DMS53 treated with DMSO at 0.1 percent for 48 hours (cell line): ENCODE measurements at regions not wholly inside any gene's neighbourhood (a gene's known extent, or its start where the extent isn't known, plus 50 kb on each side); places are given as distances from the start of the nearest gene placed in this dataset.
"Not testable (repeated sequence)": the region's sequence is repeated elsewhere in the genome, so short reads cannot be mapped to it uniquely, and the experiment has no call there.

ENCODE experiments used
- DNase-seq: peaks from one replicate; lab custom pipeline; 2025; ENCODE audit not compliant: unreplicated experiment; lab: John Stamatoyannopoulos, UW

DNA sequence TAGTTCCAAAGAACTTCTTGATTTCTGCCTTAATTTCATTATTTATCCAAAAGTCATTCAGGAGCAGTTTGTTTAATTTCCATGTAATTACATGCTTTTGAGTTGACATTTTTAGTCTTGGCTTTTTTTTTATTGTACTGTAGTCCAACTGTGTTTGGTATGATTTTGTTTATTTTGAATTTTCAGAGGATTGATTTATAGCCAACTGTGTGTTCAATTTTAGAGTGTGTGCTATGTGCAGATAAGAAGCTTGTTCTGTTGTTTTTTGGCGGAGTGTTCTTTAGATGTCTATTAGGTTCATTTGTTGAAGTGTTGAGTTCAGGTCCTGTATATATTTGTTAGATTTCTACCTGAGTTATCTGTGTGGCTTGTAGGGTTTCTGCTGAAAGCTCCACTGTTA lies 533.6 kb downstream of the TRAM1L1 start:
- DNase-seq = no peak

DNA sequence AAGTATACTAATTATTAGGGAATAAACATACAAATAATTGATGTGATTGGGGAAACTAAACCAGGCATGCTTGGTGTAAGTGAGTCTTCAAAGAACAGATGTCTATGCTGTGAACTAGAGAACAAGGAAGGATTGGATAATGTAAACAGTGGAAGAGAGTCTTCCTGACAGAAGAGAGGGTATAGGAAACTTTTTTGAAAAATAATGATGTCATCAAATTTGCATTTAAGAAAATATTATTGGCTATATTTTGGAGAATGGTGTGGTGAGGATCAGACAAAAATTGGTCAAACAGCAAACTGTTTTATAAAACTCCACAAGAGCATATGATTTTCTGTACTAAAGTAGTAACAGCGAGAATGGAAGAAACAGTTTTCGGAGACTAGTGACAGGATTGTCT lies 537.7 kb downstream of the TRAM1L1 start:
- DNase-seq = no peak

DNA sequence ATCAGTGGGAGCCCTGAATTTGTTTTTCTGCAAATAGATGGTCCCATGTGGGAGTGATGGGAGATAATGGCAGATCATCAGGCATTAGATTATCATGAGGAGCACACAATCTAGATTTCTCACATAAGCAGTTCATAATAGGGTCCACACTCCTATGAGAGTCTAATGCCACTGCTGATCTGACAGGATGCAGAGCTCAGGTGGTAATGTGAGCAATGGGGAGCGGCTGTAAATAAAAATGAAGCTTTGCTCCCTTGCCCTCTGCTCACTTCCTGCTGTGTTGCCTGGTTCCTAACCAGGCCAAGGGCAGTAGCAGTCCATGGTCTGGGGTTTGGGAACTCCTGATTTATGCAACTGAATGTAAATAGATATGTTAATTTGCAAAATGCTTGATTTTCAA lies 538.6 kb downstream of the TRAM1L1 start:
- no peak for DNase-seq

DNA sequence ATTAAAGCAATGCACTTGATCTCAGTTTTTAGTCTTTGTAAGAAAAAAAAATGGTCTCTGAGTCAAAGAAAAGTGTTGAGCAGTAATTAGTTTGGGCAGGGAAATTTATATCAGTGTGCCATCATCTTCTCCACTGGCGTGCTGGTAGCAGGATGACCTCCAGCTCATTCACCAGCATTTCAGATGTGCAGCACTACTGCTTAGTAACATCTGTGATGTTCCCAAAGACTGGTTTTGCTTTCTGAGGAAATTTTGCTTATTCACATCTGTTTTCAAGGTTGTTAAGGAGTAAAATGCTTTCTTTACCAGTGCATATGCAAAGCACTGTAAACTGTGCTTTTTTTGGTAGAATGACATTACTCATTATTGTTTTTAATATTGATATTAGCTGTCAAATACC lies 540.4 kb downstream of the TRAM1L1 start:
- no peak for DNase-seq

DNA sequence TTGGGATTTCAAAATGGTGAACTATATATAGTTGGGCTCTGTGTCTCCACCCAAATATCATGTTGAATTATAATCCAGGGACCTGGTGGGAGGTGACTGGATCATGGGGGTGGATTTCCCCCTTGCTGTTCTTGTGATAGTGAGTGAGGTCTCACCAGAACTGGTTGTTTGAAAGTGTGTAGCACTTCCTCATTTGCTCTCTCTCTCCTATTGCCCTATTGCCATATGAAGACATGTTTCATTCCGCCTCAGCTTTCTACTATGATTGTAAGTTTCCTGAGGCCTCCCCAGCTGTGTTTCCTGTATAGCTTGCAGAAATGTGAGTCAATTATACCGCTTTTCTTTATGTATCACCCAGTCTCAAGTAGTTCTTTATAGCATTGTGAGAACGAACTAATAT lies 545.6 kb downstream of the TRAM1L1 start:
- DNase-seq = no peak

DNA sequence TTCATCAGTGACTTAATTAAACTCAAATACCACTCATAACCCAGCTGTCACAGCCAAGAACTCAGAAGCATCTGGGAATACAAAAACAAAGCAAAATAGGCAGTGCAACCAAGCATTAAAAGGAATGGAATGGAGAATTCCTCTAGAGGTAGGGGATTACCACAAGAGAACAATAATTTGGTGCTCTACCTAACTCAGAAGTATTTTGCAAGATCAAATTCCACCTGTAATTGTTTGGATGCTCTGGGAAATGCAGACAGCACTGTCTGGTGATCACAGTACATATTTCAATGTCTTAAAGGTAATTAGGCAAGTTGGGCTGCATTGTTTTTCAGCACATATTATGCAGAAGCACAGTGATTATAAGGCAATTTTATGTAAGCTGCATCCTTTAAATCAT lies 547.5 kb downstream of the TRAM1L1 start:
- no peak for DNase-seq

DNA sequence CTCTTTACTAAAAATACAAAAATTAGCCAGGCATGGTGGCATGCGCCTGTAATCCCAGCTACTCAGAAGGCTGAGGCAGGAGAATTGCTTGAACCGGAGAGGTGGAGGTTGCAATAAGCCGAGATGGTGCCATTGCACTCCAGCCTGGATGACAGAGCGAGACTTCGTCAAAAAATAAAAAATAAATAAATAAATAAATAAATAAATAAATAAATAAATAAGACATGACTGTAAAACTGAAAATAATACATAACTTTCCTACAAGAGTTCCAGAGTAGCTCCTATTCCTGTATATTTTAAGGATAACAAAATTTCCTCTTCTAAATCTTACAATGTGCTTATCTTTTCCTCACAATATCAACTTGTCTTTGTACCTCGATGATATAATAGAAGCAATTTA lies 549.4 kb downstream of the TRAM1L1 start:
- not testable (repeated sequence) for DNase-seq

DNA sequence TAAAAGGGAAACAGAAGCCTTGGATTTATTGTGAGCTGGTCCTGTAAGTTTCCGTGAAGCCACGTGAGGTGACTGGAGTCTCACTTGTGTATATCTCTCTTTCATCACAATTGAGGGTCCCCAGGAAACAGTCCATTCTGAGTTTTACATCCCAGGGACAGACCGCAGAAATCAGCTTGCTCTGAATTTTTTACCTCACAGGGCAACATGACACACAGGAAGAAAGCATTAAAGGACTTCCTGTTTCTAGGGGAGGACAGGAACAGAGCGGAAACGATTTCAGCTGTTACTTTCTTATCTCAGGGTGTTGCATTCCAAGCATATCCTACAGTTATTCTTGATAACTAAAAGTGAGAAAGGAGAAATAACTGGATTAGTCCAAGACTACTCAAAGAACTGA lies 553.5 kb downstream of the TRAM1L1 start:
- no peak for DNase-seq

DNA sequence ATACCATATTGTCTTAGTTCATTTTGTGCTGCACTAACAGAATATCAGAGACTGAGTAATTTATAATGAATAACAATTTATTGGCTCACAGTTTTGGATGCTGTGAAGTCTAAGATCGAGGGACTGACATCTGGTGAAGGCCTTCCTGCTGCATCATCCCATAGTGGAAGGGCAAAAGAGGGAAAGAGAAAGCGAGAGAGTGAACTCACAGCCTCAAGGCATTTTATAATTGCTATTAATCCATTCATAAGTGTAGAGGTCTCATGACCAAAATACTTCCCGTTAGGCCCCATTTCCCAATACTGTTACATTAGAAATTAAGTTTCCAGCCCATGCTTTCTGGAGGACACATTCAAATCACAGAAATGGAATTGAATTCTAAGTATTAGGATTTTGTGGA lies 554.4 kb downstream of the TRAM1L1 start:
- DNase-seq = no peak

DNA sequence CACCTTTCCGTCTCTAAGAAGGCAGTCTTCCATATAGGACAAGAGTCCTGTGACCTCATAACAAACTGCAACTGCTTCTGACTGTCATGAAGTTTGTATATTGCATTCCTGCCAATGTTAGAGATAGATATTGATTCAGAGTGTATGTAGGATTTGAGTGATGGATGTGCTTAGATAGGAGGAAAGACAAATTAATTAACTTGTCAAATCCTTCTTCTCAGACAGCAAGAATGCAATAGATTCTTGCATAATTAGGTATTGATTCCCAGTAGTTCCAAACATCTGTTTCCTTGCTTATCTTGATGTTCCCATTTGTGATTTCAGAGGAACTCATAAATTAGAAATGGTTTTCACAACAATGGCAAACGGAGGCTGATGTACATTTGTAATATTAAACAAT lies 555.3 kb downstream of the TRAM1L1 start:
- no peak for DNase-seq

DNA sequence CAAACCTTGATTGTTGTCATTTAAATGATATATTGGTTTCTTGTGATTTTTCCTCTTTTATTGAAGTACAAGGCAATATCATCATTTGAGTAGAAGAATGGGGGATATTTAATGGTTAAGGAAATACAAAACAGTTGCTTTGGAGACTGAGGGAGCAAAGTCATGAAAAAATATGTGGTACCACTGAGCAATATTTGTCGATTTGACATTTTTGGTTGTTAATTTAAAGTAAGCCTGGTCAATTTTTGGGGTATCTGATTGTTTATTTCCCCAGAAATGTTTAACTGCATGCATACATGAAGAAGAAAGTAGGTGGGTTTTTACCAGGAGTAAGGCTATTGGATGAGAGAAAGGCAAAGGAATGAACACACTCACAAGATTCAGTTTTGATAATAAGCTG lies 556.2 kb downstream of the TRAM1L1 start:
- no peak for DNase-seq

DNA sequence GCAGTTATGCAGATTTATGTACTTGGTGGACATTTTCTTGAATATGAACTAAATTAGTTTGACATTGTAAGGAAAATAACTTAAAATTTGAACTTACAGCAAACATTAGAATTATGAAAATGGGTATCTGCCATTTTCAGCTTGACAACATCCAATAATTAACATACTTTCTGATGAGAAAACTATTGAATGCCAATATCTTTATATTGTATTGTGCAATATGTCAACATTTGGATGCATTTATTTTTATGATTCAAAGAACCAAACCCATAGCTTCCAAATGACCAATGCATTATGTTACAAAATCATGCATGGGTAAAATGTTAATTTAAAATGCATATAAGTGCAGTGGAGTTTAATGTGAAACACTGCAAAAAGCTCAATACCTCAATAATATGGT lies 562.5 kb downstream of the TRAM1L1 start:
- DNase-seq = no peak

DNA sequence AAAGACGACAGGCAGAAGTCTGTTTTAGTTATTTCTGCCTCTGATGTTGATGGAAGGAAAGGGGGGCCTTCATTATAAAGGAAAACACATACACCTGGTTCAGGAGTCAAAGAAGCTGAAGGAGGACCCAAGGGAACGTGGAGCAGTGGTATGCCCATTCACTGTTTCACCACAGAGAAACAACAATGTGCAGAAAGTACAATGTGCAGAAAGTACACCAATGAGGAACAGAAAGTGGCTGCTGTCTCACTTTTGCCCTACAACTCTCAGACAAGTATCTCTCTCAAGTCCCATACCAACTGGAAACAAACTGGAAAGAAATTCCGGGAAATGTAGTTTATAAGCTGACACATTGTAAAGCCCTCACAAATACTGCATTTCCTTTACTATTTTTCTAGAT lies 564.5 kb downstream of the TRAM1L1 start:
- no peak for DNase-seq

DNA sequence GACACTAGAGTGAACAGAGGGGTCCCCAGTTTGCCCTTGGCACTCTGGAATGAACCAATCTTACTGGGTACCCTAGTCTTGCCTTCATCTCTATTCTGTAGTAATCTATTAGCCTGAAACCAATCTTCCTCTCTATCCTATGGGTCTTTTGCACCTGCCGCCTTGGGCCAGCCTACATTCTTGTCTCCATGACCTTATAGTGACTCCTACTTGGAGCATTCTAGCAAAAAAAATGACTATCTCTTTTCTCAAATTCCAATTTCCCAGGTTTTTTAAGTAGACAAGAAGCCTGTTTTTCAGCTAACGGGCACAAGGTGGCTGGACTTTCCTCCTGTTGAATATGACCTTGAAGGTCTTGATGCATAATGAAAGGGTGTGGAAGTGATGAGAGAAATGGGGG lies 568.7 kb downstream of the TRAM1L1 start:
- DNase-seq = no peak

DNA sequence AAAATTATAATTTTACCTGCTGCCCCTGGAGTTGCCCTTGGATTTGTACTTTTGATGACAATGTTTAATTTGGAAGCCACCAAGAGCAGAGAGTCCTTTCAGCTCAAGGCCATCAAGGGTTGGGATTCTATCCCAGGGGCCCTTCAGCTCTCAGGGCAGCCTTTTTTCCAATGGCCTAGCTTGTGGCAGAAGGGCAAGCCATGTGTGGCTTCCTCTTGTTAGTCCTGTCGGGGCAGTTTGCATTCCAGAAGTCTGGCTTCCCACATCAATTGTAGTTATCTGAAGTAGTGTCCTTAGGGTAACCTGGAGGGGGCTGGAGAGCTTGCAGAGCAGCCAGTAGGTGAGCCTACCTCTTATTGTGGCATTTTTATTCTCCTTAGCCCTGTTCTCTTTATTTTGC lies 569.4 kb downstream of the TRAM1L1 start:
- no peak for DNase-seq

DNA sequence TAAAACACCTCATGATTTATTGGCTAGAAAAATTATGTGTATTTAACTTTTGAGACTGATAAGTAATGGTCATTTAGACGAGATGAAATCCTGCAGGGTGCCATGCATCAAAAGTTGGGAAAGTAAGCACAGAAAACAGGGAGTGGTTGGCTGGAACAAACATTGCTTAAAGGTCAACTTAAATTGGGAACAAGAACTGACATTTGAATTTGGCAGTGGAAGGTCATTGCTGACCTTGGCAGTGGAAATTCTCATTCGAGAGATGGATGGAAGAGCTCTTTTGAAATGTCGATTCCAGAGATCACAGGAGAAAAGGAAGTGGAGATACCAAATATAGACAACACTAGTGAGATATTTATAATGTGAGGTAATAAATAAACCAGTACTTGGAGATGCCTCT lies 572.8 kb downstream of the TRAM1L1 start:
- no peak for DNase-seq

DNA sequence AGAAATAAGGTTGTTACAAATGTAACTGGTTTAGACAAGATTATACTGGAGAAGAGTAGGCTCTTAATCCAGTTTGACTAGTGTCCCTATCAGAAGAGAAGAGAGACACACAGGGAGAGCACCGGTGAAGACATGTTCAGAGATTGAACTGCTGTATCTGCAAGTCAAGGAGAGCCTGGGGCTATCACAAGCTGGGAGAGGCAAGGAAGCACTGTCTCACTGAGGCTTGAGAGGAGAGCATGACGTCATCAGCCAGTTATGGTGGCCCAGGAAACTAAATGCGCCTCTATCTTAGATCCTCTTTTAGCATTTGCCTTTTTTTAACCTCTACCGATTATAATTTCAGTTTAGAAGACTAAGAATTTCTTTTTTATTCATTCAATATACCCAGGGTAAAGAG lies 583.4 kb downstream of the TRAM1L1 start:
- no peak for DNase-seq

DNA sequence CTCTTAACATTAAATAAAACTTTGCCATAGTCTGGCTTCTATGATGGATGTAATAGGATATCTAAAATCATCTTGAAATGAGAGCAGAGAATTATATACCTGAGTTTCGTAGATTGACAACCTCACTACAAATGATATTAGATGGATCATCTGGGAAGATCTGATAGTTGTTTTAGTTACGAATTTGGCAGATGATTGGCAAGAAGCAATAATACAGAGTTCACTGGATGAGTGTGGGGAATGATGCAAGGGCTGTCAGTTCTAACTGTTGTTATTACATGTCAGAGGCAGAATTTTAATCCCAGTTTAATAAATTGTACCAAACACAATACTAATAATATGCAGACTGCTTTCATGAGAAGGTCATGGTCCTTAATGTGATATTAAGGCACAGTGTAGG lies 585.2 kb downstream of the TRAM1L1 start:
- DNase-seq = no peak

DNA sequence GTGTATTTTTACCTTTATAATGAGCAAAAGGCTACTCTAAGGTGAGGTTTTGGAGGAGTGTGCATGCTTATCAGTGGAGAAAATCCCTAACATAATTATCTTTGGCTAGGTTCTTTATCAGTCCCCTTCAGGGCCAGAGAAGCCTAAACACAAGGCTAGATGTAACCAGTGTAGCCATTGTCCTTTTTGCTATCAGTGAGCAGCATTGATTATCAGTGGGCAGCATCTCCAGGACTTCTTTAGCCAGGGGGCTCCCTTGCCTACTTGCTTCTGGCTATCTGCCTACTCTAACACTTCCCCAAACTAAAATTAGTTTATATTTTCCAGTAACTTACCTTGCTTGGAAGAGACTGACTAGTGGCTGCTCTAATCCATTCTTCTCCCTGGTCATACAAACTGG lies 595.6 kb downstream of the TRAM1L1 start:
- no peak for DNase-seq

DNA sequence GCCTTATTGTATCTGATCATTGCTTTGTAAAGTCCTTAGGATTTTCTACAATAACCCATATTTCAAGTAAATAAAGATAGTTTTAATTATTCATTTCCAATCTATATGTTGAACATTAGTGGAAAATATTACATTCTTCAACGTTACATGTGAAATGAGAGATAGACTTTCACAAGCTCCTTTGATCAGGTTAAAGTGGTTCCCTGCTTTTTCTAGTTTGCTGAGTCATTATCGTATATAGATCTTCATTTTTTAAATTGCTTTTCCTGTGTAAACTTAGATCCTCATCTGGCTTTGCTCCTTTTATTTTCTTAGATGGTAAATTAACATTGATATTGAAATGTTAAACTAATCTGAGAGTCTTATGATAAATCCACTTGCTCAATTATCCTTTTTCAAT lies 599.0 kb downstream of the TRAM1L1 start:
- DNase-seq = no peak

DNA sequence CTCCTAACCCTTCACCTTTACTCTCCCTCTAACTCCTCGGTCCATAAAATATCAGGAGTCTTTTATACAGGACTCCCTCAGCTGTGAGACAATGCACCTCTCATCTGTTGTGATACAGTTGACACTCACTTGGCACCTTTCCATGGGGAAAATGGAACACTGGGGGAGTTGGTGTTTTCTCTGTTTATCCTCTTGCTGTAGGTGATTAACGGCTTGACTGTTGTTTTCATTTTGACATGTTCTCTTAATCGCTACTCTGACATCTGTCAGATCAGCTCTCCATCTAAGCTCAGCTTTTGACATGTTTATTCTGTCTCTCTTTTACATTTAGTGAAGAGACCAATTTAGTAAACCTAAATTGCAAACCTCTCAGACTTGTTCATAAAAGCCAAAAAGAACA lies 604.8 kb downstream of the TRAM1L1 start:
- no peak for DNase-seq

DNA sequence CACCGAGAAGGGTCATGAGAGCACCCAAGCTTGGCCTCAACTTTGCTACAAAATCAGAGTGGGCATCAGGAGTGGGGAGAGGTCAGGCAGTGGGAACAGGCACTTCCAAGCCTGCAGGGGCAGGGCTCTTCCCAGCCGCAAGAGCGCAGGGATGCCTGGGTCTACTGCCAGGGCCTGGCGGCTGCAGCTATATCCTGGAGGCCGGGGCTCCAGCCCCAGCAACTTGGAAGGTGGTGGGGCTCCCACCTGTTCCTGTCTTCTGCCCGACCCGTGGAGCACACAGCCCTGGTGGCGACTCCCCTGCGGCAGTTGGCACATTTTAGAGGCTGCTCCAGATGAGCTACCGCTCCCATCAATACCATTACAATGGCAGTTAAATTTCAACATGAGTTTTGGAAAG lies 607.0 kb downstream of the TRAM1L1 start:
- DNase-seq = no peak

DNA sequence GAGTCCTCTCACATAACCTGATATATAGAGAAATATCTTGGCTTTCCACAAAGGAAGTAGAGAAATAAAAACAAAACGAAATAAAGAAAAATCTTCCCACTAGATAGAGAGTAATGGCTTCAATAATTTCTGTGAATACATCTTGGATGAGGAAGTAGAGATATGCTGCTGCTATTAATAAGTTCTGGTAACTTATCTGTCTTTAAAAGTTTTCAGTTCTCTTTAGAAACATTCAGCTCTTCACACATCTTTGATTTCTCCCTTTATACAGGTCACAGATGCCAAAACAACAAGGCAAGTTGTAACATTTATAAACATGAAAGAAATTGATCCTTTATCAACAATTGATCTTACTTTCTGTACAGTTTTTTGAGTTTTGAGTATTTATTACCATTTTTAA lies 615.8 kb downstream of the TRAM1L1 start:
- DNase-seq = no peak

DNA sequence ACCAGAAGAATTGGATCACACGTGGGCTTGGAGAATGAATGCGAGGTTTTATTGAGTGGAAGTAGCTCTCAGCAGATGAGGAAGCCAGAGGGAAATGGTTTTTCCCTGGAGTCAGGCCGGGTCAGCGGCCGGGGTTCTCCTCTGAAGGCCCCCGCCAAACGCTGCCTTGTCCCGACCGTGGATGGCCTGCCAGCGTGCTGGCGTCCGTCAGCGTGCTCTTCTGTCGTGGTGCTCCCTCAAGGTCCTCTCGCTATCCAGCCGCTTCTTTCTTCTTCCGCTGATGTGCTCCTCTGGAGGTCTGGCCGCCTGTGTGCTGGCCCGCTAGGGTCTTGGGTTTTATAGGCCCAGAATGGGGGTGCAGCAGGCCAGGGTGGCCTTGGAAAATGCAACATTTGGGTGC lies 632.2 kb downstream of the TRAM1L1 start:
- no peak for DNase-seq
